ENCODE measurements at regions not wholly inside any gene's neighbourhood (a gene's known extent, or its start where the extent isn't known, plus 50 kb on each side); places are given as distances from the start of the nearest gene placed in this dataset.

- WGBS, 5 donors = 58 to 70% (median 68%) methylated on average over 5 of the region's 5 CpGs
Measured at GRCh38 chr6:104322841-104323240, 536.9 kb downstream of the HACE1 start.

GRCh38 chr6:104321301-104321700 is 538.4 kb downstream of the HACE1 start:
- Histone ChIP-seq H3K27me3 (no peaks in the 10 kb centered on the region), H3K4me3 (no peak overlapping the region), H3K4me1 (peaks cover 0 to 5% (median 0%) of the 10 kb centered on the region in 4 donors), H3K27ac (no peak overlapping the region), H3K9me3 (no peaks in the 10 kb centered on the region), H3K36me3 (no peaks in the 10 kb centered on the region)
- TF ChIP-seq POLR2AphosphoS5 (IDR thresholded peaks at IDR 0.05) (no peak), EP300 (IDR thresholded peaks at IDR 0.05) (no peak), CTCF (IDR thresholded peaks at IDR 0.05) (no peak), POLR2A (IDR thresholded peaks at IDR 0.05) (no peak)
- intact Hi-C loops (cut with DNase I; ENCODE audit: low total_unique reads) = no loop called here
- DNase-seq = no peak
- 79 to 94% (median 89%) methylated on average over 1 of the region's 1 CpG for WGBS, 5 donors

More at GRCh38 chr6:104322841-104323240, 536.9 kb downstream of the HACE1 start:
- DNase-seq = peak in 1 of 2 donors; percentile 7
- no peaks in the 10 kb centered on the region for H3K27me3 ChIP-seq
- H3K4me3 ChIP-seq = no peak overlapping the region
- H3K27ac ChIP-seq = no peak overlapping the region
- no peaks in the 10 kb centered on the region for H3K9me3 ChIP-seq
- no peaks in the 10 kb centered on the region for H3K36me3 ChIP-seq
- intact Hi-C loops (cut with DNase I; ENCODE audit: low total_unique reads) = no loop called here
- H3K4me1 ChIP-seq = peaks cover 0 to 5% (median 0%) of the 10 kb centered on the region in 4 donors
- no peak for TF ChIP-seq POLR2AphosphoS5 (IDR thresholded peaks at IDR 0.05)
- no peak for TF ChIP-seq EP300 (IDR thresholded peaks at IDR 0.05)
- TF ChIP-seq CTCF (IDR thresholded peaks at IDR 0.05) = no peak
- no peak for TF ChIP-seq POLR2A (IDR thresholded peaks at IDR 0.05)

GRCh38 chr6:104320896-104321295 is 538.8 kb downstream of the HACE1 start:
- Histone ChIP-seq H3K4me3 (no peak overlapping the region), H3K9me3 (no peaks in the 10 kb centered on the region), H3K27ac (no peak overlapping the region), H3K4me1 (peaks cover 0 to 5% (median 0%) of the 10 kb centered on the region in 4 donors), H3K36me3 (no peaks in the 10 kb centered on the region), H3K27me3 (no peaks in the 10 kb centered on the region)
- intact Hi-C loops (cut with DNase I; ENCODE audit: low total_unique reads) = no loop called here
- TF ChIP-seq POLR2A (IDR thresholded peaks at IDR 0.05) = no peak
- TF ChIP-seq POLR2AphosphoS5 (IDR thresholded peaks at IDR 0.05) = no peak
- no peak for TF ChIP-seq CTCF (IDR thresholded peaks at IDR 0.05)
- no peak for TF ChIP-seq EP300 (IDR thresholded peaks at IDR 0.05)
- no peak for DNase-seq
- 38 to 58% (median 51%) methylated on average over 4 of the region's 4 CpGs for WGBS, 5 donors

DNA sequence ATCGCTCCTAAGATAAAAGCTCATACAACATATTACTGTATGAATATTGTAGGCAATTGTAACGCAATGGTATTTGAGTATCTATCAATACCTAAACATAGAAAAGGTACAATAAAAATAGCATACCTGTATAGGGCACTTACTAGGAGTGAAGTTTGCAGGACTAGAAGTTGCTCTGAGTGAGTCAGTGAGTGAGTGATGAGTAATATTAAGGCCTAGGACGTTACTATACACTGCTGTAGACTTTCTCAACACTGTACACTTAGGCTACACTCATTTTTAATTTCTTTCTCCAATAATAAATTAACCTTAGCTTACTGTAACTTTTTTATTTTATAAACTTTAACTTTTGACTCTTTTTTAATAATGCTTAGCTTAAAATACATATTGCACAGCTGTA is 546.9 kb downstream of the HACE1 start:
- no peak overlapping the region for H3K4me3 ChIP-seq
- H3K4me1 ChIP-seq = no peaks in the 10 kb centered on the region
- no peaks in the 10 kb centered on the region for H3K9me3 ChIP-seq
- no peak overlapping the region for H3K27ac ChIP-seq
- H3K27me3 ChIP-seq = no peaks in the 10 kb centered on the region
- WGBS, 5 donors = 84 to 92% (median 89%) methylated on average over 3 of the region's 3 CpGs
- TF ChIP-seq POLR2A (IDR thresholded peaks at IDR 0.05) = no peak
- no peak for TF ChIP-seq EP300 (IDR thresholded peaks at IDR 0.05)
- no peak for TF ChIP-seq POLR2AphosphoS5 (IDR thresholded peaks at IDR 0.05)
- no peak for TF ChIP-seq CTCF (IDR thresholded peaks at IDR 0.05)
- H3K36me3 ChIP-seq = no peaks in the 10 kb centered on the region
- DNase-seq = no peak
- intact Hi-C loops (cut with DNase I; ENCODE audit: low total_unique reads) = no loop called here
